Prostate gland (tissue), 2 donors: ENCODE measurements at regions not wholly inside any gene's neighbourhood (a gene's known extent, or its start where the extent isn't known, plus 50 kb on each side); places are given as distances from the start of the nearest gene placed in this dataset.

Source experiments
- CTCF ChIP-seq, 4 experiments: fragments of 200-600 bp in 2 of 4; fragments of 450-650 bp in 2 of 4; sonication (generic) in 2 of 4; IDR thresholded peaks; 1 replicate in 3 of 4; 2 replicates in 1 of 4; pipeline ENCODE4 v1.5.1; 2016 to 2019; ENCODE audit warnings: antibody characterized with exemption in 4 of 4, mild to moderate bottlenecking in 2 of 4, moderate library complexity in 2 of 4
- POLR2A ChIP-seq: fragments of 450-650 bp; IDR thresholded peaks from one replicate; pipeline ENCODE4 v1.6.1; 2016; ENCODE audit warnings: antibody characterized with exemption, mild to moderate bottlenecking

GRCh38 chr4:180054291-180054690 is 2188.9 kb upstream of the TENM3 start:
- no peak for TF ChIP-seq CTCF (IDR thresholded peaks at IDR 0.05)
- no peak for TF ChIP-seq POLR2A
